Natural killer cell (primary cell): ENCODE measurements at regions not wholly inside any gene's neighbourhood (a gene's known extent, or its start where the extent isn't known, plus 50 kb on each side); places are given as distances from the start of the nearest gene placed in this dataset.

Experiments
- ATAC-seq, 3 donors: fragments of 150-1000 bp in 2 of 3; fragments of 200-7000 bp in 1 of 3; cut with Tn5 transposase; 1 replicate in 1 of 3; 2 replicates in 2 of 3; pipeline ENCODE4 v1.10.0; 2021; ENCODE audit warnings: mild to moderate bottlenecking in 2 of 3, moderate library complexity in 2 of 3
- DNase-seq, 2 donors: peaks; one replicate each; pipeline versions ENCODE4 v3.0.0 to v3.0.0-alpha.2; 2013 to 2021; ENCODE audit warnings: mixed read lengths in 1 of 2
- H3K27ac ChIP-seq: one replicate; pipeline ENCODE4 v1.5.1; 2013; ENCODE audit warnings: mild to moderate bottlenecking, low read length
- H3K27me3 ChIP-seq: one replicate; pipeline ENCODE4 v1.6.1; 2013; ENCODE audit warnings: low read length; ENCODE audit not compliant: control insufficient read depth, insufficient read depth
- H3K36me3 ChIP-seq: one replicate; pipeline ENCODE4 v1.6.1; 2013; ENCODE audit warnings: low read length; ENCODE audit not compliant: control insufficient read depth, insufficient read depth
- H3K4me1 ChIP-seq: one replicate; pipeline ENCODE4 v1.6.1; 2013; ENCODE audit warnings: low read length; ENCODE audit not compliant: control insufficient read depth, insufficient read depth
- H3K4me3 ChIP-seq: one replicate; pipeline ENCODE4 v1.5.1; 2013; ENCODE audit warnings: low read length
- H3K9me3 ChIP-seq: one replicate; pipeline ENCODE4 v1.6.1; 2013; ENCODE audit warnings: low read length; ENCODE audit not compliant: control insufficient read depth, insufficient read depth
- H3K27ac Mint-ChIP-seq, 2 donors: one replicate each; pipeline ENCODE4 v1.8.0; 2022; ENCODE audit warnings: mild to moderate bottlenecking in 2 of 2, mixed read lengths in 2 of 2, moderate library complexity in 1 of 2
- H3K27me3 Mint-ChIP-seq, 2 donors: one replicate each; pipeline ENCODE4 v1.8.0; 2022; ENCODE audit warnings: low read depth in 2 of 2, mixed read lengths in 2 of 2
- H3K36me3 Mint-ChIP-seq: one replicate; pipeline ENCODE4 v1.8.0; 2022; ENCODE audit warnings: mixed read lengths
- H3K4me1 Mint-ChIP-seq, 2 donors: one replicate each; pipeline ENCODE4 v1.8.0; 2022; ENCODE audit warnings: mixed read lengths in 2 of 2
- H3K4me3 Mint-ChIP-seq: one replicate; pipeline ENCODE4 v1.8.0; 2022; ENCODE audit warnings: mild to moderate bottlenecking, moderate library complexity, mixed read lengths
- H3K9me3 Mint-ChIP-seq, 2 donors: one replicate each; pipeline ENCODE4 v1.8.0; 2022; ENCODE audit warnings: mixed read lengths in 2 of 2
- WGBS: methylation state at CpG from one replicate; pipeline ENCODE4 v1.1.7; 2013; ENCODE audit warnings: missing lambda C conversion rate; ENCODE audit not compliant: insufficient coverage; 5-methylcytosine and 5-hydroxymethylcytosine counted together
- intact Hi-C: fragments of 100-400 bp; cut with micrococcal nuclease; formaldehyde crosslinking; loops from one replicate; pipeline ENCODE4 v1.14.2; 2022
- TF ChIP-seq, protein P1 (sequence below): fragments of 200-600 bp; IDR thresholded peaks from one replicate; pipeline ENCODE4 v1.8.0; 2022; ENCODE audit warnings: antibody characterized with exemption

GRCh38 chr4:111879539-111879938, 265.7 kb upstream of the FAM241A start:
- Histone ChIP-seq H3K4me1 (no peaks in the 10 kb centered on the region), H3K27ac (no peak overlapping the region), H3K9me3 (no peaks in the 10 kb centered on the region), H3K27me3 (no peaks in the 10 kb centered on the region), H3K4me3 (no peak overlapping the region), H3K36me3 (no peaks in the 10 kb centered on the region)
- ATAC-seq (no peak), DNase-seq (no peak)
- no peaks in the 10 kb centered on the region for H3K27me3 Mint-ChIP-seq
- H3K4me1 Mint-ChIP-seq = no peaks in the 10 kb centered on the region
- no peak overlapping the region for H3K27ac Mint-ChIP-seq
- no peaks in the 10 kb centered on the region for H3K9me3 Mint-ChIP-seq
- TF ChIP-seq, protein P1, sequence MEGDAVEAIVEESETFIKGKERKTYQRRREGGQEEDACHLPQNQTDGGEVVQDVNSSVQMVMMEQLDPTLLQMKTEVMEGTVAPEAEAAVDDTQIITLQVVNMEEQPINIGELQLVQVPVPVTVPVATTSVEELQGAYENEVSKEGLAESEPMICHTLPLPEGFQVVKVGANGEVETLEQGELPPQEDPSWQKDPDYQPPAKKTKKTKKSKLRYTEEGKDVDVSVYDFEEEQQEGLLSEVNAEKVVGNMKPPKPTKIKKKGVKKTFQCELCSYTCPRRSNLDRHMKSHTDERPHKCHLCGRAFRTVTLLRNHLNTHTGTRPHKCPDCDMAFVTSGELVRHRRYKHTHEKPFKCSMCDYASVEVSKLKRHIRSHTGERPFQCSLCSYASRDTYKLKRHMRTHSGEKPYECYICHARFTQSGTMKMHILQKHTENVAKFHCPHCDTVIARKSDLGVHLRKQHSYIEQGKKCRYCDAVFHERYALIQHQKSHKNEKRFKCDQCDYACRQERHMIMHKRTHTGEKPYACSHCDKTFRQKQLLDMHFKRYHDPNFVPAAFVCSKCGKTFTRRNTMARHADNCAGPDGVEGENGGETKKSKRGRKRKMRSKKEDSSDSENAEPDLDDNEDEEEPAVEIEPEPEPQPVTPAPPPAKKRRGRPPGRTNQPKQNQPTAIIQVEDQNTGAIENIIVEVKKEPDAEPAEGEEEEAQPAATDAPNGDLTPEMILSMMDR = no peak
- H3K36me3 Mint-ChIP-seq = no peaks in the 10 kb centered on the region
- intact Hi-C loops = no loop called here
- H3K4me3 Mint-ChIP-seq = no peak overlapping the region

GRCh38 chr4:111880116-111880515, 265.1 kb upstream of the FAM241A start:
- H3K27me3 Mint-ChIP-seq = no peaks in the 10 kb centered on the region
- H3K9me3 Mint-ChIP-seq = peaks cover 2 to 3% of the 10 kb centered on the region in 2 donors
- H3K4me1 Mint-ChIP-seq = no peaks in the 10 kb centered on the region
- no peaks in the 10 kb centered on the region for H3K36me3 Mint-ChIP-seq
- intact Hi-C loops = no loop called here
- H3K4me3 Mint-ChIP-seq = no peak overlapping the region
- DNase-seq (no peak), ATAC-seq (no peak)
- H3K36me3 ChIP-seq = no peaks in the 10 kb centered on the region
- H3K9me3 ChIP-seq = no peaks in the 10 kb centered on the region
- no peak overlapping the region for H3K4me3 ChIP-seq
- no peaks in the 10 kb centered on the region for H3K4me1 ChIP-seq
- TF ChIP-seq, protein P1 = no peak
- no peak overlapping the region for H3K27ac ChIP-seq
- WGBS = 81% methylated on average over 3 of the region's 4 CpGs
- H3K27ac Mint-ChIP-seq = no peak overlapping the region
- H3K27me3 ChIP-seq = no peaks in the 10 kb centered on the region

- no peaks in the 10 kb centered on the region for H3K4me1 Mint-ChIP-seq
- no peak overlapping the region for H3K27ac ChIP-seq
- no peaks in the 10 kb centered on the region for H3K4me1 ChIP-seq
- no peak for ATAC-seq
- H3K27ac Mint-ChIP-seq = no peak overlapping the region
- no peaks in the 10 kb centered on the region for H3K27me3 Mint-ChIP-seq
- no peaks in the 10 kb centered on the region for H3K9me3 ChIP-seq
- WGBS = 83% methylated on average over 1 of the region's 1 CpG
- H3K9me3 Mint-ChIP-seq = peaks cover 2 to 6% of the 10 kb centered on the region in 2 donors
- H3K27me3 ChIP-seq = no peaks in the 10 kb centered on the region
- no peaks in the 10 kb centered on the region for H3K36me3 Mint-ChIP-seq
- no peak overlapping the region for H3K4me3 Mint-ChIP-seq
- intact Hi-C loops = no loop called here
- TF ChIP-seq, protein P1 = no peak
- no peak overlapping the region for H3K4me3 ChIP-seq
- no peak for DNase-seq
- no peaks in the 10 kb centered on the region for H3K36me3 ChIP-seq
Observed at GRCh38 chr4:111883557-111883999, 261.7 kb upstream of the FAM241A start.

DNA sequence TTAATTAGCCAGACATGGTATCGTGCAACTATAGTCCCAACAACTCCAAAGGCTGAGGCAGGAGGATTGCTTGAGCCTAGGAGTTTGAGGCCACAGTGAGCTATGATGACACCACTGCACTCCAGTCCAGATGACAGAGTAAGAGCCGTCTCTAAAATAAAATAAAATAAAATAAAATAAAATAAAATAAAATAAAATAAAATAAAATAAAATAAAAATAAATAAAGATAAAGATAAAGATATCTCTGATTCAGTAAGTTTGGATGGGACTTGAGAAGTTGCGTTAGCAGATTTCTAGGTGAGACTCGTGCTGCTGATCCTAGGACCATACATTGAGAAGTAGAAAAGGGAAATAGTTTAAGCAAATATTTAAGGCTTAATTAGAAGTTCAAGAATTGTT, 254.8 kb upstream of the FAM241A start:
- Histone ChIP-seq H3K36me3 (no peaks in the 10 kb centered on the region), H3K27ac (no peak overlapping the region), H3K27me3 (no peaks in the 10 kb centered on the region), H3K4me1 (no peaks in the 10 kb centered on the region), H3K9me3 (no peaks in the 10 kb centered on the region), H3K4me3 (no peak overlapping the region)
- H3K27ac Mint-ChIP-seq = no peak overlapping the region
- H3K27me3 Mint-ChIP-seq = no peaks in the 10 kb centered on the region
- DNase-seq (no peak), ATAC-seq (no peak)
- H3K9me3 Mint-ChIP-seq = peaks cover 10% of the 10 kb centered on the region in 2 donors
- H3K4me1 Mint-ChIP-seq = no peaks in the 10 kb centered on the region
- intact Hi-C loops = loop anchor here (10.0 kb wide), 1 partner anchor 556 kb away; no protein-coding TSS in a partner anchor
- H3K4me3 Mint-ChIP-seq = no peak overlapping the region
- H3K36me3 Mint-ChIP-seq = no peaks in the 10 kb centered on the region
- TF ChIP-seq, protein P1 = no peak
- 92% methylated on average over 3 of the region's 4 CpGs for WGBS
